GM18507 (cell line): ENCODE measurements at regions not wholly inside any gene's neighbourhood (a gene's known extent, or its start where the extent isn't known, plus 50 kb on each side); places are given as distances from the start of the nearest gene placed in this dataset.
"Not testable (repeated sequence)": the region's sequence is repeated elsewhere in the genome, so short reads cannot be mapped to it uniquely, and the experiment has no call there.

Experiments
- DNase-seq: peaks from one replicate; pipeline ENCODE4 v3.0.0; 2011; ENCODE audit warnings: low read depth; ENCODE audit not compliant: insufficient read length; ENCODE audit errors: extremely low spot score
- FAIRE-seq: peaks from 2 replicates; lab custom pipeline; 2011; peaks lifted over from hg19 to GRCh38; lab: Jason Lieb, UNC

GRCh38 chr12:46884362-46884761 lies 58.6 kb upstream of the SLC38A4 start:
- DNase-seq, result no peak
- no peak for FAIRE-seq

- no peak for DNase-seq
- no peak for FAIRE-seq
These were observed 60.8 kb upstream of the SLC38A4 start for GRCh38 chr12:46886541-46887041.

GRCh38 chr12:46887870-46888269 lies 62.1 kb upstream of the SLC38A4 start:
- no peak for DNase-seq
- FAIRE-seq, result no peak

GRCh38 chr12:46888568-46888967 lies 62.8 kb upstream of the SLC38A4 start:
- FAIRE-seq (no peak), DNase-seq (no peak)

- no peak for DNase-seq
- no peak for FAIRE-seq
These were observed 65.5 kb upstream of the SLC38A4 start for GRCh38 chr12:46891306-46891705.

GRCh38 chr12:46892034-46892705 lies 66.4 kb upstream of the SLC38A4 start:
- no peak for DNase-seq
- no peak for FAIRE-seq

- FAIRE-seq (no peak), DNase-seq (no peak)
These were observed 67.1 kb upstream of the SLC38A4 start for GRCh38 chr12:46892887-46893286.

- FAIRE-seq (no peak), DNase-seq (no peak)
These were observed 67.6 kb upstream of the SLC38A4 start for GRCh38 chr12:46893434-46893833.

- FAIRE-seq (no peak), DNase-seq (no peak)
These were observed 69.9 kb upstream of the SLC38A4 start for GRCh38 chr12:46895726-46896125.

GRCh38 chr12:46896680-46897079 lies 70.9 kb upstream of the SLC38A4 start:
- FAIRE-seq (no peak), DNase-seq (no peak)

- DNase-seq, result no peak
- FAIRE-seq, result no peak
These were observed 72.5 kb upstream of the SLC38A4 start for GRCh38 chr12:46898152-46898931.

GRCh38 chr12:46898989-46899388 lies 73.2 kb upstream of the SLC38A4 start:
- no peak for FAIRE-seq
- no peak for DNase-seq

GRCh38 chr12:46900734-46901463 lies 75.1 kb upstream of the SLC38A4 start:
- FAIRE-seq, result no peak

GRCh38 chr12:46901464-46902205 lies 75.8 kb upstream of the SLC38A4 start:
- DNase-seq (no peak), FAIRE-seq (no peak)

More at GRCh38 chr12:46900734-46901463, 75.1 kb upstream of the SLC38A4 start:
- no peak for DNase-seq

GRCh38 chr12:46903058-46903457 lies 77.3 kb upstream of the SLC38A4 start:
- FAIRE-seq, result no peak
- DNase-seq, result no peak

- DNase-seq, result no peak
These were observed 78.8 kb upstream of the SLC38A4 start for GRCh38 chr12:46904406-46905238.

GRCh38 chr12:46905239-46905627 lies 79.4 kb upstream of the SLC38A4 start:
- not testable (repeated sequence) for FAIRE-seq, DNase-seq

More at GRCh38 chr12:46904406-46905238, 78.8 kb upstream of the SLC38A4 start:
- FAIRE-seq, result no peak

- no peak for FAIRE-seq
- DNase-seq, result no peak
These were observed 82.0 kb upstream of the SLC38A4 start for GRCh38 chr12:46907791-46908190.
